Stimulated activated naive CD8-positive, alpha-beta T cell treated with anti-CD3 and anti-CD28 coated beads, Interleukin-15, amount 100 ng/mL, for 72 hours (primary cell): ENCODE measurements at regions not wholly inside any gene's neighbourhood (a gene's known extent, or its start where the extent isn't known, plus 50 kb on each side); places are given as distances from the start of the nearest gene placed in this dataset.
"Not testable (repeated sequence)": the region's sequence is repeated elsewhere in the genome, so short reads cannot be mapped to it uniquely, and the experiment has no call there.

Source experiments
- ATAC-seq: fragments of 150-1000 bp; cut with Tn5 transposase; 2 replicates; pipeline ENCODE4 v1.10.0; 2021; ENCODE audit warnings: mild to moderate bottlenecking, moderate library complexity
- DNase-seq, 2 donors: peaks; one replicate each; pipeline ENCODE4 v3.0.0; 2021 to 2022
- H3K27ac Mint-ChIP-seq, 2 donors: one replicate each; pipeline ENCODE4 v1.8.0; 2022; ENCODE audit warnings: mild to moderate bottlenecking in 2 of 2, mixed read lengths in 2 of 2, moderate library complexity in 2 of 2
- H3K27me3 Mint-ChIP-seq: one replicate; pipeline ENCODE4 v1.8.0; 2022; ENCODE audit warnings: mixed read lengths
- H3K4me1 Mint-ChIP-seq: one replicate; pipeline ENCODE4 v1.8.0; 2022; ENCODE audit warnings: mild to moderate bottlenecking, mixed read lengths
- H3K4me3 Mint-ChIP-seq, 2 donors: one replicate each; pipeline ENCODE4 v1.8.0; 2022; ENCODE audit warnings: mild to moderate bottlenecking in 2 of 2, mixed read lengths in 2 of 2, moderate library complexity in 1 of 2
- H3K9me3 Mint-ChIP-seq, 2 donors: one replicate each; pipeline ENCODE4 v1.8.0; 2022; ENCODE audit warnings: mixed read lengths in 2 of 2

DNA sequence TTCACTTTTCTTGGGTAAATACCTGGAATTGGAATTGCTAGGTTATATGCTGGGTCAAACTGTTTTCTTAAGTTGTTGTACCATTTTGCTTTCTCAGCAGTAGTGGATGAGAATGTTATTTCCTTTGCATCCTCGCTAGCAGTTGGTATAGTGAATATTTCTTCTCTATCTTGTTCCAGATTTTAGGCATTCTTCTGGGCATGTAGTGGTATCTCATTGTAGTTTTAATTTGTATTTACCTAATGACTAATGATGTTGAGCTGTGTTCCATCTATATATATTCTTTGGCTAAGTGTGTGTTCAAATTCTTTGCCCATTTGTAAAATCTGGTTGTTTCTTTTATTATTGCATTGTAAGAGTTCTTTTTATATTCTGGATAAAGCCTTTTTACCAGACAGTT is 333.3 kb downstream of the MAT2B start:
- ATAC-seq: no peak
- Mint-ChIP-seq H3K4me3 (no peak overlapping the region), H3K4me1 (no peaks in the 10 kb centered on the region), H3K9me3 (no peaks in the 10 kb centered on the region), H3K27ac (no peak overlapping the region), H3K27me3 (no peaks in the 10 kb centered on the region)
- no peak for DNase-seq

DNA sequence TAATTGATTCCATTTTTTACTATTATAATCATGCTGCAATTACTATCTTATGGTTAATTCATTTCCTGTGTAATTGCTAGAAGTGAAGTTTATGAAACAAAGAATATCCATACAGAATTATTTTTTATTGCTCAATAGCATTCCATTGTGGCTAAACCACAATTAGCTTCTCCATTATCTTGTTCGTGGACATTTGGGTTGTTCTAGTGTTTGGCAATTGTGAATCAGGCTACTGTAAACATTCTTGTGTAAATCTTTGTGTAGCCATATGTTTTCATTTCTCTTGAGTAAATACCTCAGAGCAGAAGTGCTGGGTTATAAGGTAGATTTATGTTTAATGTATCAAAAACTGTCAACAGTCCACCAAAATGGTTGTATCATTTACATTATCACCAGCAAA is 341.1 kb downstream of the MAT2B start:
- Mint-ChIP-seq H3K4me1 (no peaks in the 10 kb centered on the region), H3K27me3 (no peaks in the 10 kb centered on the region), H3K9me3 (no peaks in the 10 kb centered on the region), H3K4me3 (no peak overlapping the region), H3K27ac (no peak overlapping the region)
- DNase-seq: no peak
- no peak for ATAC-seq

DNA sequence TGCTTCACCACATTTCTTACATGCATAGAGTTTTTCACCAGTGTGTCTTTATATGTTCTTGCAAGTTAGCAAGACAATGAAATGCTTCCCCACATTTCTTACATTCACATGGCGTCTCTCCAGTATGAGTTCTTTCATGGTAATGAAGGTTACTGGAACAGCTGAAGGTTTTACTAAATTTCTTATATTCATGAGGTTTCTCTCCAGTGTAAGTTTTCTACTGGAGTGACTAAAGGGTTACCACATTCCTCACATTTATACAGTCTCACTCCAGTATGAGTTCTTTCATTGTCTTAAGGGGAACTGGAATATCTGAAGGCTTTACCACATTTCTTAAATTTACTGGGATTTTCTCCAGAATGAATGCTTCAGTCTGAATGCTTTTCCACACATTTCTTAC is 350.3 kb downstream of the MAT2B start:
- no peak overlapping the region for H3K4me3 Mint-ChIP-seq
- no peaks in the 10 kb centered on the region for H3K27me3 Mint-ChIP-seq
- H3K4me1 Mint-ChIP-seq: no peaks in the 10 kb centered on the region
- ATAC-seq: no peak
- H3K27ac Mint-ChIP-seq: peak overlapping the region in 1 of 2 donors; percentile 57
- no peak for DNase-seq
- peaks cover 9 to 34% of the 10 kb centered on the region in 2 donors for H3K9me3 Mint-ChIP-seq

DNA sequence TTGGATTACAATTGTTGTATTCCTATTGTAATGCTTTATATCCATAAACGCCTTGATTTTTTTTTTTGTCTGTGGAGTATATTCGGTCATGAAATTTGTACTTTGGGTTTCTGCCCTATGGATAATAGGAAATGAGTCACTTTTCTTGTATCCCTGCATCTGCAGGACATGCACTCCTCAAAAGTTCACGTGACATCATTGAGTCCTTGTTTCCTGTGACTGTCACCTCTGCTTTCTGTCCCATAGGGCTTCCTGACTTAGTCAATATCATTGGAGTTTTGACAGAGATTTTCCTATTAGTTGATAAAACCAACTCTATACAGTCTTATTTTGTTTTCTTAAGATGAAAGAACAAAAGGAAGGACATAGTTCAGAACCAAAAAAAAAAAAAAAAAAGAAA is 356.3 kb downstream of the MAT2B start:
- DNase-seq (no peak), ATAC-seq (no peak)
- no peaks in the 10 kb centered on the region for H3K27me3 Mint-ChIP-seq
- H3K4me3 Mint-ChIP-seq: no peak overlapping the region
- H3K9me3 Mint-ChIP-seq: peaks cover 0 to 5% of the 10 kb centered on the region in 2 donors
- H3K27ac Mint-ChIP-seq: no peak overlapping the region
- H3K4me1 Mint-ChIP-seq: no peaks in the 10 kb centered on the region

DNA sequence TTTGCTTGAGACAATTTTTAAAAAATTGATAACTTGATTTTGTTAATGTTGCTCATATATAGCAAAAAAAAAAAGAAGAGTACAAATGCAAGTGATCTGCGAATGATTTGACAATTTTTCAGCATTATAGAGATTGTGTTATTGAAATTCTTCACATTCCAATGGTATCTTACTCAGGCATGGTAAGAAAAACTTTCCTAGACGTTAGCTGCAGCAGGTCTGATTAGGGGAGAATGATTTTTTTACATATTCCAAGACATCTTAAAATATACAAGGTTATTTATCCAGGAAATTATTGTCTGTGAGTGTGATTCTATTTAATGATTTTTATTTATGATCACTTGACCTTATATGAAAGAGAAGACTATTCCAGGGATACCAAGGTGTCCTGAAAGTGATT is 361.9 kb downstream of the MAT2B start:
- Mint-ChIP-seq H3K4me1 (no peaks in the 10 kb centered on the region), H3K9me3 (no peaks in the 10 kb centered on the region), H3K4me3 (no peak overlapping the region), H3K27ac (no peak overlapping the region), H3K27me3 (no peaks in the 10 kb centered on the region)
- ATAC-seq (no peak), DNase-seq (no peak)

DNA sequence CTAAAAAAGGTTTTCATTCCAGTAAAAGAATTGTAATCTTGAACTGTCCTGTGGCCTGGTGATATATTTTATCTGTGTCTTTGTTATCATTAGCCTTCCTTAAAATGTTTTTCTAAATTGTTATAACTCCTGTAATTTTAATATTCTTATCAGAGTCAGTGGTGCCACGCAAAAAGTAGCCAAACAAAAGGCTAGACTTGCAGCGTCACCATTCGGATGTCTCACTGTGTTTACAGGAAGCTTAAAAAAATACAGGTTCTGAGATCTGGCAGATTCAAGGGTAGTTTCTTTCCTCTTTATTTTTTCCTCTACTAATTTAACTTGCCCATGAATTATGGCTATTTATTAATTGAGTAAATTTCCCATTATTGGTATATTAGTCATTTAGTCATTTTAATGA is 362.3 kb downstream of the MAT2B start:
- Mint-ChIP-seq H3K9me3 (no peaks in the 10 kb centered on the region), H3K4me1 (no peaks in the 10 kb centered on the region), H3K27ac (no peak overlapping the region), H3K4me3 (no peak overlapping the region), H3K27me3 (no peaks in the 10 kb centered on the region)
- ATAC-seq: no peak
- no peak for DNase-seq

DNA sequence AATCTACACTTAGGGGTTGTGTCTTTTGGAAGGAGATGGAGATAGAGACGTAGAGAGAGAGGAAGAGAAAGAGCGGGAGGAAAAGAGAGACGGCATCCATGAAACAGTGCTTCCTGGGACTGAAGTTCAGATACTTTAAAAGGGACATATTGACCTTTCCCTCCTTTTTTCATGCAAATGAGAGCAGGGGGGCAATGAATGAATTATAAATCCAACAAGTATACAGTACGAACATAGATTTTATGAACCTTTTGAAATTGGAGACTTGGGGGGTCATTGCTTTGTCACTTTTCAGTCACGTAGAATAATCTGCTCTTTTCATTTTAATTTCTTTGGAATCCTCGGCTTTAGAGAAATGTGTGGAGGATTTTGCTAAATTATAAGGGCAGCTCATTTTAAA is 364.2 kb downstream of the MAT2B start:
- ATAC-seq: no peak

DNA sequence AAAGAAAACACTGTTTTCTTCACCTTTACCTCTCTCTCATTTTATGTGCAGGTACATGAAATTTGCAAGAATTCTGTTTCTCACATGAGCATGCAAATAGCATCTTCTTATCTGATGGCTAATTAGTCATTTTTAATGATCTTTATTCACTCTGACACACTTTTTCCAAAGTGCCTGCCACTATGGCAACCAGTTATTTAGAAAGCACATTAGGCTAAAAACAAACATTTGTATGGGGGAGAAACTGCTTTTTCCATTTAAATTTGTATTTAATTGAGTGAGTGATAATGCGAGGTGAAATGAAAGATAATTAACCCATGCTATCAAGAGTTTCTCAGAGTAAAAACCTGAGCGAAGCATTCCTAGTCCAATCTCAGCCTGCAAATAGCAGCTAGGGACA is 365.0 kb downstream of the MAT2B start:
- ATAC-seq (no peak), DNase-seq (no peak)
- Mint-ChIP-seq H3K4me1 (no peaks in the 10 kb centered on the region), H3K27me3 (no peaks in the 10 kb centered on the region), H3K27ac (no peak overlapping the region), H3K9me3 (peaks cover 0 to 6% of the 10 kb centered on the region in 2 donors), H3K4me3 (no peak overlapping the region)

More for the DNA sequence above, 364.2 kb downstream of the MAT2B start:
- Mint-ChIP-seq H3K27me3 (no peaks in the 10 kb centered on the region), H3K27ac (no peak overlapping the region), H3K9me3 (peaks cover 0 to 5% of the 10 kb centered on the region in 2 donors), H3K4me3 (no peak overlapping the region), H3K4me1 (no peaks in the 10 kb centered on the region)
- DNase-seq: no peak

DNA sequence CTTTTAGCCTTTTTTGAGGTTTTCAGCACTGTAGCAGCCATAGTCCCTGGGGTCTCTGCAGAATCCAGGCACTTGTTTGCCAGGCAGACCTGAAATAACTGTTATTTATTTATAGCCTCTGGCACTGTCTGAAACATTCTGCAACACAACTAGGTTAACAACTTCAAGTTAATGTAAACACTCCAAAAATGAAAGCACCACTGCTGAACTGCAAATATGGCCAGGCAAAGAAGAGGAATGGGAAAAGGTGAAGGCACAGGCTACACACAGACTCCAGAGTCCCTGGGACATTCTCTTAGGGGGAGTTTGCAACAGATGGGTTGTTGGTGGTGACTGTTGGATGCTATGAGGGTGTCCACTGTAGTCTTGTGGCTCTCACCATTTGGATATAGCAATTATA is 369.0 kb downstream of the MAT2B start:
- Mint-ChIP-seq H3K9me3 (peaks cover 0 to 15% of the 10 kb centered on the region in 2 donors), H3K27ac (no peak overlapping the region), H3K4me1 (no peaks in the 10 kb centered on the region), H3K27me3 (no peaks in the 10 kb centered on the region), H3K4me3 (no peak overlapping the region)
- no peak for ATAC-seq
- DNase-seq: no peak

DNA sequence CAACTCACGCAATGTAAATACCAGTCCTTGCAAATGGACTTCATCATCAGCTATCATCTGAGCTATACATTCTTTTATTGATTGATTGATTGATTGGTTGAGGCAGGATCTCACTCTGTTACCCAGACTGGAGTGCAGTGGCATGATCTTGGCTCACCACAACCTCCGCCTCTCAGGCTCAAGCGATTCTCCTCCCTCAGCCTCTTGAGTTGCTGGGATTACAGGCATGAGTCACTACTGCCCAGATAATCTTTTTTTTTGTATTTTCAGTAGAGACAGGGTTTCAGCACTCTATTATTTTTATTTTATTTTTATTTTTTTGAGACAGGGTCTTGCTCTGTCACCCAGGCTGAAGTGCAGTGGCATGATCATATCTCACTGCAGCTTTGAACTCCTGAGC is 369.5 kb downstream of the MAT2B start:
- not testable (repeated sequence) for H3K27ac Mint-ChIP-seq, H3K27me3 Mint-ChIP-seq, H3K4me1 Mint-ChIP-seq, DNase-seq, ATAC-seq, H3K4me3 Mint-ChIP-seq
- H3K9me3 Mint-ChIP-seq: peaks cover 0 to 15% of the 10 kb centered on the region in 2 donors

DNA sequence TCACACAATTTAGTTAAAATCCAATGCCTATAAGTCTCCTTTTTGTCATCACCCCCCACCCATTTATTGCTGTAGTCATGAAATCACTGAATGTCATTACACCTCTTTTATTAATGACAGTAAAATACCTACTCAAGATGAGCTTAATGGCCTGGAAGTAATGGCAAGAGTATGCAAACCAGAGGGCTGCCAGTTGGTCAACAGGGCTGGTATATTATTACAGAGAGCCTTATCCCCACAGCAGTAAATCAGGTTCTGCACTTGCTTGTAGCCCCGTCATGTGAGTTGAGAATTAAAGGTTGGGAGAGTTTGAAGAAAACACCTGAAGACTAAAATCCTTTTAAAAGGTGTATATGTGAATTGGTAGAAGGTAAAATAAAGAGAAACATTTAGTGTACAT is 372.4 kb downstream of the MAT2B start:
- H3K4me1 Mint-ChIP-seq: no peaks in the 10 kb centered on the region
- DNase-seq (no peak), ATAC-seq (no peak)
- no peak overlapping the region for H3K27ac Mint-ChIP-seq
- H3K27me3 Mint-ChIP-seq: no peaks in the 10 kb centered on the region
- H3K9me3 Mint-ChIP-seq: peaks cover 0 to 15% of the 10 kb centered on the region in 2 donors
- no peak overlapping the region for H3K4me3 Mint-ChIP-seq

DNA sequence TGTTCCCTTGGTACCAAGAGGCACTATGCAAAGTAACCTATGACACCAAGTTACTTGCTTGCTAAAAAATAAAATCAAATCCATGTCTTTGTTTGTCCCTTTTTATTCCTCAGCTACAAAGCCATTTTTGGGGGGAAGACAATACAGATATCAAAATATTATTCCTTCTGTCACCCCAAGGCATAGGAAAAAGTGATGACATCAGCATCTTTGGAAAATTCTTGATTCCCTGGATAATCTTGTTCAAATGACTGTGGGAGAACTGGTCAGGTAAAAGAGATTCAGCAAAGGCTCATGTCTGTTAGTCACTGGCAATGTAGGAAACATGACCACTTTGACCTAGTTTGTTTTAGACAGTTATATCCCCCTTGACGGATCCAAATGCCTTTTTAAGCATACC is 373.1 kb downstream of the MAT2B start:
- H3K27me3 Mint-ChIP-seq: no peaks in the 10 kb centered on the region
- ATAC-seq: no peak
- H3K27ac Mint-ChIP-seq: no peak overlapping the region
- H3K4me3 Mint-ChIP-seq: no peak overlapping the region
- peaks cover 0 to 15% of the 10 kb centered on the region in 2 donors for H3K9me3 Mint-ChIP-seq
- no peak for DNase-seq
- no peaks in the 10 kb centered on the region for H3K4me1 Mint-ChIP-seq

DNA sequence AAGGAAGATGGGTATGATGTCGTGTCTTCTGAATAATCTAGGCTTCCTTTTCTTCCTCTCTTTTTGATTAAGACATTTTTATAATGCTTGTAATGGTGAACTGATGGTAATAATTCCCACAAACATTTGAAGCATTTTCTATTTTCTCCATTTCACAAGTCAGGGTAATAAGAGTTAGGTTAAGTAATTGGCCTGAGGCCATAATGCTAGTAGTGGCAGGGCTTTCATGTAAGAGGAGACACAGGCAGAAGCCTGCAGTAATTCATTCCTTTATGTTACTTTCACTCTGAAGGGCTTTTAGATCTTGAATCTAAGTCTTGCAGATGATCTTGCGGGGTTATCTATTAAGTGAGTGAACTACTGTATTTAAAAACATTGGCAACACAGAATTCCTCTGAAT is 374.9 kb downstream of the MAT2B start:
- ATAC-seq (no peak), DNase-seq (no peak)
- H3K4me3 Mint-ChIP-seq: no peak overlapping the region
- H3K9me3 Mint-ChIP-seq: peaks cover 4 to 10% of the 10 kb centered on the region in 2 donors
- H3K27me3 Mint-ChIP-seq: no peaks in the 10 kb centered on the region
- no peaks in the 10 kb centered on the region for H3K4me1 Mint-ChIP-seq
- no peak overlapping the region for H3K27ac Mint-ChIP-seq

DNA sequence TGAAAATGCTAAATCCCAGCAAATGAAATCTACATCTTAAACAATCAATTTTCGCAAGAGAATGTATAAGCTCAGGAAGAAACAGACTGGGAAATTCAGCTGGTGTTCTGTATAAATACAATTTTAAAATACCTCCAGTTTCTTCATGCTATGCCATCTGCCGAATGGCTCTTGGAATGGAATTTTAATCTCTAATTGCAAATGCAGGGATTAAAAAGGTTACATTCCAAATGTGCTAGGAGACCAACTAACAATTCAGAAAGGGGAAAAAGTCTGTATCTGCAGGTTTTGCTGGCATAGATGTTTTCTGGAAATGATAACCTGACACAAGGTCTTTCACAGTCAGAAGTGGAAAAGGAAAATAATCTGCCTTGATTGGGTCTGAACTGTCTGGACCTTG is 379.7 kb downstream of the MAT2B start:
- ATAC-seq: no peak
- no peaks in the 10 kb centered on the region for H3K4me1 Mint-ChIP-seq
- no peak overlapping the region for H3K4me3 Mint-ChIP-seq
- H3K27ac Mint-ChIP-seq: no peak overlapping the region
- H3K9me3 Mint-ChIP-seq: peaks cover 4 to 11% of the 10 kb centered on the region in 2 donors
- no peak for DNase-seq
- H3K27me3 Mint-ChIP-seq: no peaks in the 10 kb centered on the region

DNA sequence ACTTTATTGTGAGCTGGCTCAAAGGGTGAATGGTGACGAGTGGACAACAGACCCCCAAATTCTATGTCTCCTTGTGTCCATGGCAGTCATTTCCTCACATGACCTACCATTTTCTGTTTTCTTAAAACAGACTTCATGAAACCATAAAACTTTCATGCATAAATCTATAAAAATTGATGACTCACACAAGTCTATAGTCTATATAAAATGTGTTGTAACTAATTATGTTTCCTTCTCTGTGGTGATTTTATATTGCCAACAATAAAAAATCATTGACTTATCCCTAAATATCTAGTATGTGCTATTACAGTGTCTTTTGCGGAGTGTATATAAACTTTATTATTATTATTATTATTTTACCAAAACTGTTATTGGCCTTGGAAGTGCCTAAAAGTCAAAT is 382.4 kb downstream of the MAT2B start:
- no peaks in the 10 kb centered on the region for H3K4me1 Mint-ChIP-seq

DNA sequence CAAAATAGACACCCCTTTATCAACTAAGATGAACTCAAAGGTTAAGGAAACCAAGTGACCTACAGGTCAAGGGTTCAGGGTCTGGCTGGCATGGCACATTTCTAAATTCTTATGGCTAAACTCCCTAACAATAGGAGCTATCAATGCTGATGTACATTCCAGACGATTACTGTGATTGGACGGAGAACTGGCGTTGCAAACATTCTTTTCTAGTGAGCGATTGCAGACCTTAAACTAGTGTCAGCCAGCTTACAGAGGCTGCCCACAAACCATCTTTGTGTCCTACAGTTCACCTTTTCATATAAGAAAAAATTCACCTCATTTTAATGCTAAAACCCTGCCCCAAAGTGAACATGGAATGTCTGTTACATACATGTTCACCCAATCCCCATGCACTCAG is 382.9 kb downstream of the MAT2B start:
- DNase-seq (no peak), ATAC-seq (no peak)

More for the DNA sequence above, 382.4 kb downstream of the MAT2B start:
- Mint-ChIP-seq H3K9me3 (peaks cover 4 to 11% of the 10 kb centered on the region in 2 donors), H3K27me3 (no peaks in the 10 kb centered on the region), H3K4me3 (no peak overlapping the region), H3K27ac (no peak overlapping the region)
- DNase-seq: no peak
- no peak for ATAC-seq

DNA sequence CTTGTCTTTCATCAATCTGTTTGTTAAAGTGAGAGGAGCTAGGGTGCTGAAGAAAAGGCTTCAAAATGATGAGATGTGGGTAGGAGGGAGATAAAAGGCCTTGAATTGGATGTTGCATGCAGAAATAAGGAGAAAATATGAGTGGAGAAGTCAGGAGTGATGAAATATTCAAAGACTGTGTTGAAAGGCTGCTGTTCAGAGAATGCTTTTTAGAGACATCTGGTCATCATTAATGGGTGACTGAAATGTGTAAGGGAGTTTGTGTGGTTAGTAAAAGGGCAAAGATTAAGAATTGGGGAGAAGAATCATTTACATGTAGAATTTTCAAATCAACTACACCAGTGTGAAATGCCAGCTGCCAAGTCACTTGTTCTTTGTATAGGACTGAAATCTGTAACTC is 383.9 kb downstream of the MAT2B start:
- DNase-seq (no peak), ATAC-seq (no peak)
- no peaks in the 10 kb centered on the region for H3K4me1 Mint-ChIP-seq
- no peak overlapping the region for H3K4me3 Mint-ChIP-seq
- H3K9me3 Mint-ChIP-seq: peaks cover 4 to 8% of the 10 kb centered on the region in 2 donors
- H3K27ac Mint-ChIP-seq: no peak overlapping the region
- H3K27me3 Mint-ChIP-seq: no peaks in the 10 kb centered on the region

More for the DNA sequence above, 382.9 kb downstream of the MAT2B start:
- Mint-ChIP-seq H3K9me3 (peaks cover 4 to 11% of the 10 kb centered on the region in 2 donors), H3K4me1 (no peaks in the 10 kb centered on the region), H3K27me3 (no peaks in the 10 kb centered on the region), H3K4me3 (no peak overlapping the region), H3K27ac (no peak overlapping the region)
